GM12873 (cell line): ENCODE measurements at regions not wholly inside any gene's neighbourhood (a gene's known extent, or its start where the extent isn't known, plus 50 kb on each side); places are given as distances from the start of the nearest gene placed in this dataset.

Experiments used
- CTCF ChIP-seq: IDR thresholded peaks from 2 replicates; pipeline ENCODE4 v1.5.1; 2012; ENCODE audit warnings: low read depth, mild to moderate bottlenecking, moderate library complexity, low read length, control low read depth; ENCODE audit not compliant: insufficient read depth; ENCODE audit errors: missing control alignments

- no peak for TF ChIP-seq CTCF
These were observed 71.5 kb upstream of the ATF7IP2 start for GRCh38 chr16:10314317-10314716.

GRCh38 chr16:10314811-10315210 lies 71.0 kb upstream of the ATF7IP2 start:
- TF ChIP-seq CTCF = peak; percentile 13

GRCh38 chr16:10317425-10318001 lies 68.3 kb upstream of the ATF7IP2 start:
- TF ChIP-seq CTCF = no peak

- no peak for TF ChIP-seq CTCF
These were observed 66.9 kb upstream of the ATF7IP2 start for GRCh38 chr16:10318798-10319500.

GRCh38 chr16:10321407-10322387 lies 64.2 kb upstream of the ATF7IP2 start:
- no peak for TF ChIP-seq CTCF

- no peak for TF ChIP-seq CTCF
These were observed 62.9 kb upstream of the ATF7IP2 start for GRCh38 chr16:10322723-10323527.
